ENCODE measurements at regions not wholly inside any gene's neighbourhood (a gene's known extent, or its start where the extent isn't known, plus 50 kb on each side); places are given as distances from the start of the nearest gene placed in this dataset.
A peak's percentile ranks its signal among the peaks of the same experiment; 100 is the strongest.
"Not testable (repeated sequence)": the region's sequence is repeated elsewhere in the genome, so short reads cannot be mapped to it uniquely, and the experiment has no call there.

GRCh38 chr13:26887594-26887993 lies 127.0 kb upstream of the GPR12 start:
- DNase-seq (ENCODE audit: low spot score): no peak

- DNase-seq (ENCODE audit: low spot score): no peak
Measured at GRCh38 chr13:26883613-26884257, 123.1 kb upstream of the GPR12 start.

- no peak for DNase-seq (ENCODE audit: low spot score)
Measured at GRCh38 chr13:26882731-26883130, 122.1 kb upstream of the GPR12 start.

- DNase-seq (ENCODE audit: low spot score): no peak
Measured at GRCh38 chr13:26881154-26881553, 120.6 kb upstream of the GPR12 start.

GRCh38 chr13:26880735-26881134 lies 120.1 kb upstream of the GPR12 start:
- no peak for DNase-seq (ENCODE audit: low spot score)

GRCh38 chr13:26878438-26878837 lies 117.9 kb upstream of the GPR12 start:
- DNase-seq (ENCODE audit: low spot score): no peak

GRCh38 chr13:26873386-26873698 lies 112.8 kb upstream of the GPR12 start:
- DNase-seq (ENCODE audit: low spot score): no peak

GRCh38 chr13:26872525-26873385 lies 112.2 kb upstream of the GPR12 start:
- peak; percentile 21 for DNase-seq (ENCODE audit: low spot score)

- no peak for DNase-seq (ENCODE audit: low spot score)
Measured at GRCh38 chr13:26867451-26868091, 107.0 kb upstream of the GPR12 start.

GRCh38 chr13:26864576-26864975 lies 104.0 kb upstream of the GPR12 start:
- no peak for DNase-seq (ENCODE audit: low spot score)

- no peak for DNase-seq (ENCODE audit: low spot score)
Measured at GRCh38 chr13:26861941-26862340, 101.4 kb upstream of the GPR12 start.

- DNase-seq (ENCODE audit: low spot score): no peak
Measured at GRCh38 chr13:26855921-26856320, 95.3 kb upstream of the GPR12 start.

- DNase-seq (ENCODE audit: low spot score): no peak
Measured at GRCh38 chr13:26855071-26855470, 94.5 kb upstream of the GPR12 start.

GRCh38 chr13:26853323-26853722 lies 92.7 kb upstream of the GPR12 start:
- DNase-seq (ENCODE audit: low spot score): no peak

- DNase-seq (ENCODE audit: low spot score): no peak
Measured at GRCh38 chr13:26847281-26847680, 86.7 kb upstream of the GPR12 start.

GRCh38 chr13:26845063-26845462 lies 84.5 kb upstream of the GPR12 start:
- DNase-seq (ENCODE audit: low spot score): not testable (repeated sequence)

GRCh38 chr13:26839682-26840081 lies 79.1 kb upstream of the GPR12 start:
- DNase-seq (ENCODE audit: low spot score): no peak

- DNase-seq (ENCODE audit: low spot score): no peak
Measured at GRCh38 chr13:26838821-26839220, 78.2 kb upstream of the GPR12 start.

- no peak for DNase-seq (ENCODE audit: low spot score)
Measured at GRCh38 chr13:26837997-26838396, 77.4 kb upstream of the GPR12 start.

- no peak for DNase-seq (ENCODE audit: low spot score)
Measured at GRCh38 chr13:26837102-26837501, 76.5 kb upstream of the GPR12 start.

- no peak for DNase-seq (ENCODE audit: low spot score)
Measured at GRCh38 chr13:26836626-26837025, 76.0 kb upstream of the GPR12 start.

GRCh38 chr13:26834646-26835045 lies 74.1 kb upstream of the GPR12 start:
- no peak for DNase-seq (ENCODE audit: low spot score)

GRCh38 chr13:26831336-26831908 lies 70.8 kb upstream of the GPR12 start:
- DNase-seq (ENCODE audit: low spot score): no peak

Data from kidney capillary endothelial cell (primary cell).